Neural progenitor cell (in vitro differentiated cells): ENCODE measurements at regions not wholly inside any gene's neighbourhood (a gene's known extent, or its start where the extent isn't known, plus 50 kb on each side); places are given as distances from the start of the nearest gene placed in this dataset.

Experiments
- EZH2 ChIP-seq: fragments of 200-600 bp; sonication (generic); IDR thresholded peaks from 2 replicates; pipeline ENCODE4 v1.6.1; 2017; ENCODE audit warnings: antibody characterized with exemption, mild to moderate bottlenecking, moderate library complexity
- TF ChIP-seq, protein P1 (sequence below): fragments of 200-600 bp; sonication (generic); IDR thresholded peaks from 2 replicates; pipeline ENCODE4 v1.5.1; 2017; ENCODE audit warnings: antibody characterized with exemption, mild to moderate bottlenecking

GRCh38 chr14:71469643-71470335 lies 462.4 kb upstream of the RGS6 start:
- TF ChIP-seq, protein P1, sequence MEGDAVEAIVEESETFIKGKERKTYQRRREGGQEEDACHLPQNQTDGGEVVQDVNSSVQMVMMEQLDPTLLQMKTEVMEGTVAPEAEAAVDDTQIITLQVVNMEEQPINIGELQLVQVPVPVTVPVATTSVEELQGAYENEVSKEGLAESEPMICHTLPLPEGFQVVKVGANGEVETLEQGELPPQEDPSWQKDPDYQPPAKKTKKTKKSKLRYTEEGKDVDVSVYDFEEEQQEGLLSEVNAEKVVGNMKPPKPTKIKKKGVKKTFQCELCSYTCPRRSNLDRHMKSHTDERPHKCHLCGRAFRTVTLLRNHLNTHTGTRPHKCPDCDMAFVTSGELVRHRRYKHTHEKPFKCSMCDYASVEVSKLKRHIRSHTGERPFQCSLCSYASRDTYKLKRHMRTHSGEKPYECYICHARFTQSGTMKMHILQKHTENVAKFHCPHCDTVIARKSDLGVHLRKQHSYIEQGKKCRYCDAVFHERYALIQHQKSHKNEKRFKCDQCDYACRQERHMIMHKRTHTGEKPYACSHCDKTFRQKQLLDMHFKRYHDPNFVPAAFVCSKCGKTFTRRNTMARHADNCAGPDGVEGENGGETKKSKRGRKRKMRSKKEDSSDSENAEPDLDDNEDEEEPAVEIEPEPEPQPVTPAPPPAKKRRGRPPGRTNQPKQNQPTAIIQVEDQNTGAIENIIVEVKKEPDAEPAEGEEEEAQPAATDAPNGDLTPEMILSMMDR: no peak
- no peak for TF ChIP-seq EZH2
